Activated CD4-positive, alpha-beta T cell treated with anti-CD3 and anti-CD28 coated beads for 4 hours (primary cell): ENCODE measurements at regions not wholly inside any gene's neighbourhood (a gene's known extent, or its start where the extent isn't known, plus 50 kb on each side); places are given as distances from the start of the nearest gene placed in this dataset.

ENCODE experiments used
- DNase-seq, 2 donors: peaks; one replicate each; pipeline ENCODE4 v3.0.0-alpha.2; 2020

DNA sequence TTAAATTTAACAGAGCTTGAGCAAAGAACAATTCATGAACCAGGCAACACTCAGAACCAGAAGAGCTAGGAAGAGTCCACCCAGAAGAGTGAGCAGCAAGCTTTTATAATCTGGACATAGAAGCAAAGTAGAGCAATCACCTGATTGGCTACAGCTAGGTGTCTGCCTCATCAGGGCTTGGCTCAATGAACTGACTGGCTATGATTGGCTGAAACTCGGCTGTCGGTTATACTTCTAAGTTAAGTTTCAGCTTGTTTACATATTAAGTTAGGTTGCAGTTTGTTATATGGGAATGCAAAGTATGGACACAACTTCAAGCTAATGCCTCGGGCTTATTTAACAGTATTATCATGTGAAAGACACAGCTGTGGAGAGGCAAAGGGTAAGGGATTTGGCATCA is 63.2 kb upstream of the NABP1 start:
- DNase-seq, result no peak

DNA sequence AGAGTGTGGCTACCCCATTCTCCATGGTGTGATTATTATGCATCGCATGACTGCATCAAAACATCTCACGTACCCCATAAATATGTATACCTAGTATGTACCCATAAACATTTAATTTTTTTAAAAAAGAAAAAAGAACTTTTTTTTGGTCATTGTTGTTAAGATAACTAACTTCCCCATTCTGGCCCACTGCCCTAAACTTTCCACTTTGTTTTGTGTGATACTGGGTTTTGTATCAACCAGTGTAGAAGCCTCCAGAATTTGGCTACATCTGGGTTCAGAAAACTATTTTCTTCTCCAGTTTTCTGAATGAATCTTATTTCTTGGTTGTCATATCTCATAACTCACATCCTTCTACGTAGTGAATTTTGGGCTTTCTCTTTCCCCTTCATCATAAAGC is 62.3 kb upstream of the NABP1 start:
- DNase-seq, result no peak

GRCh38 chr2:191617575-191617974 is 60.4 kb upstream of the NABP1 start:
- peak; percentile 53 to 61 for DNase-seq

DNA sequence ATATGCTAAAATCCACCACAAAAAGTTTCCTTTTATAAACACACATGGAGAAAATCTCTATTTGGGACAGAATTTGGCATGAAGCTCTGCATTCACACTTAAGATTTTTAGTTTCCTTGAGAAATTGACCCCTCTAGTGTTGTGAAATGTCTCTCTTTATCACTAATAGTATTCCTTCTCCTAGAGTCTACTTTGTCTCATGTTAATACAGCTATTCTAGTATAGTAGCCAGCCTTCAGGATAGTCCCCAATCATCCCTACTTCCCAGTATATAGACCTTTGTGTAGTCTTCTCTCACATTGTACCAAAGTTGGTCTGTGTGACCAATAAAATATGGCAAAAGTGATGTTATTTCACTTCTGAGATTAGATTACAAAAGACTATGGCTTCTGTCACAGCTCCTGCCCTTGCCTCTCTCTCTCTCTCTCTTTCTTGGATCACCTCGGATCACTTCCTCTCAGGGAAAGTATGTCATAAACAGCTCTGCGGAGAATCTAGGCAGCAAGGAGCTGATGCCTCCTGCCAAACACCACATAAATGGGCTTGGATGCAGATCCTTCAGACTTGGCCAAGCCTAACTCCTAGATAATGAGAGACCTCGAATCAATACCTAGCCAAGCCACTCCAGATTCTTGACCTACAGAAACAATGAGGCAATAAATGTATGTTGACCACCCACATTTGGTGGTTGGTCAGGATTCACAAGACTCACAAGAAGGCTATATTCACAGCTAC is 59.7 kb upstream of the NABP1 start:
- no peak for DNase-seq

- DNase-seq, result no peak
These were observed 59.1 kb upstream of the NABP1 start for GRCh38 chr2:191618786-191619185.

GRCh38 chr2:191620144-191620543 is 57.8 kb upstream of the NABP1 start:
- no peak for DNase-seq

- no peak for DNase-seq
These were observed 55.3 kb upstream of the NABP1 start for GRCh38 chr2:191622374-191623320.

- DNase-seq, result peak; percentile 47 to 50
These were observed 52.9 kb upstream of the NABP1 start for GRCh38 chr2:191625016-191625415.

DNA sequence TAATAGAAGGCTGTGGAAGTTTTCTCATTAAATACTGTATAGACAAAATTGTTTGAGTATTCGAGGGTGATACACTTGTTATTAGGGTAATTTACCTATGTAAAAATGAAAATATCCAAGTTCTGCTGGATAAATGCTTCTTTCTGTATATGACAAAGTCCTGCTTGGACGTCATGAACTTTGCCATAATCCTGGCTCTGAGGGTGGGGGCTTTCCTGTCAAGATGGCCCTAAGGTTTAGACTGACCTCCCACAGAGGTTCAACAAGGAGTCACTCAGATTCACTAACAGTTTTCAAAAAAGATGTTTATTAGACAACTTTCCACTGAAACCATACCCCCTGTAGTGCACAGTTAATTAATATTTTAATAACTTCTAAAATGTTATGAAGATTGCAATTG is 52.5 kb upstream of the NABP1 start:
- no peak for DNase-seq

DNA sequence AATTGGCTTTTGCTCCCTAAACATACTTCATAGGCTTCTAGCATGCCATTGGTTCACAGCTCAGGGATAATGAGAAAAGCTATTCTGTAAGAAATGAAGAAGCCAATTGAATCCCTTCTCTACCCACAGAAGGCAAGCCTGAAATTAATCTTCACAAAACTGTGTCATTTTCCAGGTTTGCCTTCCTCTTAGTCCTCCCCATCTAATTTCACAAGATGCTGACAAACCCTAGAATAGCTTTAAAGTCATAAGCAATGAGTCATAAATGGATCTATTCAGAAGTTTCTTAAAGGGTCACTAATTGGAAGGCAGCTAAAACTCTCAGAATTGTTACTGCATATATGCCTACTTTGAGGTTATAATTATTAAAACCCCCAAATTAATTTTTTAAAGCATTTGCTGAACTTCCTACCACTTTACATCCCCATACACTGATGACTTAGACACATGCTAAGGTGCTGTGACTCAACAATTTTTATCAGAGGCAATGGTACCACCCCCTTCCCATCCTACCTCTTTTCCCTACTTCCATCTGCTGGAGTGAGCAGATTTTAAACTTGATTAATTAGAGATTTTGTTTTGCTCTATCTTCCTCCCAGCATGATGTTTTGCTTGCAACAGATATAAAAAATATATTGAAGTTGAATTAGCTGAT is 51.3 kb upstream of the NABP1 start:
- DNase-seq, result no peak

DNA sequence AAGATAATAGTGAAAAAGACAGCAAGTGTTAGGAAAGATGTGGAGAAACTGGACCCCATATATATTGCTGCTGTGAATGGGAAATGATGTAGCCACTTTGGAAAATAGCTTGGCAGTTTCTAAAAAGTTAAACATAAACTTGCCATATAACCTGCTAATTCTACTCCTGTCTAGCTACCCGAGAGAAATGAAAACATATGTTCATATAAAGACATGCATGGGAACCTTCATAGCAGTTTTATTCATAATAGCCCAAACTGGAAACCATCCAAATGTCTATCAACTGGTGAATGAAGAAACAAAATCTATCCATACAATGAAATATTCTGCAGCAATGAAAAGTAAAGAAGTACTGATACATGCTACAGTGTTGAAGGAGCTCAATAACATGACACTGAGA is 50.4 kb upstream of the NABP1 start:
- no peak for DNase-seq
